Ovary (tissue), 7 donors: ENCODE measurements at regions not wholly inside any gene's neighbourhood (a gene's known extent, or its start where the extent isn't known, plus 50 kb on each side); places are given as distances from the start of the nearest gene placed in this dataset.

ENCODE experiments used
- DNase-seq, 5 donors: peaks; one replicate each; pipeline ENCODE4 v3.0.0-alpha.2; 2019 to 2020
- H3K27ac ChIP-seq, 2 donors: fragments of 200-600 bp; one replicate each; pipeline versions ENCODE4 v1.5.1 to v1.8.0; 2019 to 2022
- H3K27me3 ChIP-seq: fragments of 200-600 bp; one replicate; pipeline ENCODE4 v1.8.0; 2022
- H3K36me3 ChIP-seq: fragments of 200-600 bp; sonication (generic); one replicate; pipeline ENCODE4 v1.5.1; 2019
- H3K4me1 ChIP-seq: one replicate; pipeline ENCODE4 v1.8.1; 2013; ENCODE audit warnings: mild to moderate bottlenecking, moderate library complexity; ENCODE audit not compliant: insufficient read depth
- H3K4me3 ChIP-seq: fragments of 200-600 bp; sonication (generic); one replicate; pipeline ENCODE4 v1.5.1; 2017
- H3K9me3 ChIP-seq, 2 donors: fragments of 200-600 bp in 1 of 2; sonication (generic) in 1 of 2; one replicate each; pipeline versions ENCODE4 v1.5.1 to v1.8.1; 2013 to 2019; ENCODE audit warnings: mild to moderate bottlenecking in 1 of 2, moderate library complexity in 1 of 2
- CTCF ChIP-seq, 3 donors: fragments of 450-650 bp in 2 of 3; fragments of 200-600 bp in 1 of 3; IDR thresholded peaks; one replicate each; pipeline versions ENCODE4 v1.5.1 to v1.8.0; 2016 to 2022; ENCODE audit warnings: antibody characterized with exemption in 3 of 3, mild to moderate bottlenecking in 1 of 3
- EP300 ChIP-seq: sonication (generic); formaldehyde crosslinking; IDR thresholded peaks from one replicate; pipeline ENCODE4 v1.6.1; 2017; ENCODE audit warnings: antibody characterized with exemption
- POLR2A ChIP-seq: fragments of 450-650 bp; IDR thresholded peaks from one replicate; pipeline ENCODE4 v1.6.1; 2017; ENCODE audit warnings: antibody characterized with exemption, mild to moderate bottlenecking, moderate library complexity
- WGBS, 3 donors: extraction: QIAGEN DNeasy Blood & Tissue Kit in 1 of 3; methylation state at CpG; one replicate each; pipeline versions ENCODE4 v1.1.5 to v1.1.7; 2013 to 2017; 5-methylcytosine and 5-hydroxymethylcytosine counted together
- intact Hi-C, 4 donors: fragments of 100-400 bp; cut with DNase I; formaldehyde crosslinking; loops; one replicate each; pipeline versions ENCODE4 v1.11.0 to v1.15.1; 2022 to 2023
- donor health status: DM: no; HTN: no; CAD: no; lungs with moderate emphysema.
- donor health status: DM: no; HTN: no; CAD: no.
- donor health status: Bipolar disorder and iron deficiency.
- donor health status: DM: no; HTN: no; CAD: no.
- donor health status: DM: yes; HTN: yes; CAD: no.

- DNase-seq = no peak
- Histone ChIP-seq H3K27ac (no peak overlapping the region), H3K9me3 (no peaks in the 10 kb centered on the region), H3K27me3 (no peaks in the 10 kb centered on the region), H3K4me1 (peaks cover 5% of the 10 kb centered on the region), H3K36me3 (no peaks in the 10 kb centered on the region), H3K4me3 (no peak overlapping the region)
- intact Hi-C loops = no loop called here
- 93 to 96% (median 94%) methylated on average over 2 of the region's 2 CpGs for WGBS, 3 donors
- no peak for TF ChIP-seq EP300
- no peak for TF ChIP-seq POLR2A
- TF ChIP-seq CTCF (IDR thresholded peaks at IDR 0.05) = no peak
These were observed 226.2 kb upstream of the CTNNB1 start for GRCh38 chr3:40973141-40973540.

GRCh38 chr3:40975711-40976121 lies 223.6 kb upstream of the CTNNB1 start:
- TF ChIP-seq CTCF (IDR thresholded peaks at IDR 0.05) (no peak), POLR2A (no peak), EP300 (no peak)
- no peak for DNase-seq
- WGBS, 3 donors = 77 to 80% (median 79%) methylated on average over 6 of the region's 6 CpGs
- H3K36me3 ChIP-seq = no peaks in the 10 kb centered on the region
- intact Hi-C loops = no loop called here
- H3K4me1 ChIP-seq = peaks cover 5% of the 10 kb centered on the region
- H3K27ac ChIP-seq = no peak overlapping the region
- no peak overlapping the region for H3K4me3 ChIP-seq
- H3K27me3 ChIP-seq = no peaks in the 10 kb centered on the region
- H3K9me3 ChIP-seq = no peaks in the 10 kb centered on the region

- 51 to 59% (median 56%) methylated on average over 2 of the region's 2 CpGs for WGBS, 3 donors
- Histone ChIP-seq H3K27me3 (no peaks in the 10 kb centered on the region), H3K27ac (no peak overlapping the region), H3K9me3 (no peaks in the 10 kb centered on the region), H3K4me1 (peaks cover 1% of the 10 kb centered on the region), H3K36me3 (no peaks in the 10 kb centered on the region), H3K4me3 (no peak overlapping the region)
- no peak for TF ChIP-seq POLR2A
- no peak for TF ChIP-seq EP300
- TF ChIP-seq CTCF (IDR thresholded peaks at IDR 0.05) = no peak
- intact Hi-C loops = no loop called here
- no peak for DNase-seq
These were observed 223.1 kb upstream of the CTNNB1 start for GRCh38 chr3:40976241-40976640.

- no peak for DNase-seq
- Histone ChIP-seq H3K4me1 (no peaks in the 10 kb centered on the region), H3K27ac (no peak overlapping the region), H3K36me3 (no peaks in the 10 kb centered on the region), H3K4me3 (no peak overlapping the region), H3K27me3 (no peaks in the 10 kb centered on the region), H3K9me3 (no peaks in the 10 kb centered on the region)
- TF ChIP-seq POLR2A (no peak), EP300 (no peak), CTCF (IDR thresholded peaks at IDR 0.05) (no peak)
- intact Hi-C loops = no loop called here
- 44 to 53% (median 49%) methylated on average over 2 of the region's 2 CpGs for WGBS, 3 donors
These were observed 220.9 kb upstream of the CTNNB1 start for GRCh38 chr3:40978442-40978841.

- Histone ChIP-seq H3K4me1 (no peaks in the 10 kb centered on the region), H3K4me3 (no peak overlapping the region), H3K9me3 (no peaks in the 10 kb centered on the region), H3K27me3 (no peaks in the 10 kb centered on the region), H3K36me3 (no peaks in the 10 kb centered on the region), H3K27ac (no peak overlapping the region)
- intact Hi-C loops = no loop called here
- no peak for DNase-seq
- no peak for TF ChIP-seq POLR2A
- no peak for TF ChIP-seq CTCF (IDR thresholded peaks at IDR 0.05)
- TF ChIP-seq EP300 = no peak
- 92 to 96% (median 92%) methylated on average over 3 of the region's 3 CpGs for WGBS, 3 donors
These were observed 219.3 kb upstream of the CTNNB1 start for GRCh38 chr3:40979962-40980361.
